GM18870 (cell line): ENCODE measurements at regions not wholly inside any gene's neighbourhood (a gene's known extent, or its start where the extent isn't known, plus 50 kb on each side); places are given as distances from the start of the nearest gene placed in this dataset.
A peak's percentile ranks its signal among the peaks of the same experiment; 100 is the strongest.
"Not testable (repeated sequence)": the region's sequence is repeated elsewhere in the genome, so short reads cannot be mapped to it uniquely, and the experiment has no call there.

Experiments used
- ATAC-seq: cut with Tn5 transposase; IDR thresholded peaks from one replicate; pipeline ENCODE4 v1.9.1; 2021; ENCODE audit warnings: moderate library complexity; ENCODE audit not compliant: unreplicated experiment

DNA sequence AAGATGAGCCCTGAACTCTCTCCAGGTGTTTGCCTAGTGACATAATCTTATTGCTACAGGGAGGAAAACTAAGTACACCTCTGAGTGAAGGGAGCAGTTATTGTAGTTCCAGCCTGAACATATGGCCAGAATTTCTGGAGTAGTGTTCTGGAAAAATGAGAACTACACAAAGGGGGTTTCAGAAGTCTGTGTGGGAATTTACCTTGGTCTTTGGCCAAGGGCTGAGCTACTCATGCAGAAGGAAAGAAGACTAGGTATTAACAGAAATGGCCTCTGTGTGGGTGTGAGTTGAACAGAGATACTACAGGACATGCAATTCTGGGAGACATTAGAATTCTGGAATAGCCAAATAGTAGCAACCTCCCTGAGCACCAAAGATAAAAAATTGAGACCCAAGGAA, 1009.7 kb upstream of the GJE1 start:
- no peak for ATAC-seq

- ATAC-seq, result no peak
These were observed 1013.7 kb upstream of the GJE1 start for GRCh38 chr6:141118991-141119390.

DNA sequence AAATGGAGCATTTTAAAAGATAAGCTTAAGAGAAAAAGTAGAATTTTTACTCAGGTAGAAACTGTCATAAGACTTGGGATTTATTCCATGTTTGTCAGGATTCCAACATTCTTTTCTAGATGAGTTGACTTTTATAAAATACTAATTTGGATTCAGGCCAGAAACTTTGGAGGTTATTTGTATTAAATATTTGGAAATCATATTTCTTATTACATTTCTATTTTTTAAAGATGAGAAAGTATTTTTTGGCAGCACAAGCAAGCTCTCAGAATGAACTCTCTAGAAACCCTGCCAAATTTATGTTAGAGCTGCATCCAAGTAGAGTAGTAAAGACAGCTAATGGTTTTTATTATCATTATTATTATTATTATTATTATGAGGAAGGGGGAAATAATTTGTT, 1014.9 kb upstream of the GJE1 start:
- ATAC-seq, result no peak

- ATAC-seq, result no peak
These were observed 1022.2 kb upstream of the GJE1 start for GRCh38 chr6:141110481-141110880.

DNA sequence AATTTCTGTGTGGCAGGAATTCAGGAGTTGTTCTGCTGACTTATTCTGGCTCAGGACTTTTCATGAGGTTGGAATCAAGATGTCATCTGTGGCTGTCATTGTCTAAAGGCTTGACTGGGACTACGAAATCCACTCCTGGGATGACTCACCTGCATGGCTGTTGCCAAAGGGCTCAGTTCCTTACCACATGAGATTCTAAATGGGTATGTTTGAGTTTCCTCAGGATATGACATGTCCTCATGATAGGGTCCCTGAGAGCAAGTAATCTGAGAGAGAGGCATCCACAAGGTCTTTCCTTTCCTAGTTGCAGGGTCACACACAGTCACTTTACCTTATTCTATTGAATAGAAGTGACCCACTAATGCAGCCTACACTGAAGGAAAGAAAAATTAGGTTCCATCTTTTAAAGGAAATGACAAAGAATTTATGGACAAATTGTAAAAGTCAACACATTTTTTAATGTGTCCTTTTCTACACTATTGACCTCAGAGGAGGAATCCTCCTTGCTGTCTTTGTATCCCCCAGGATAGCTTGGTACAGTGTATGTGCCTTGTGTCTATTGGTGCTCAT, 1025.0 kb upstream of the GJE1 start:
- no peak for ATAC-seq

GRCh38 chr6:141105481-141105880, 1027.2 kb upstream of the GJE1 start:
- no peak for ATAC-seq

- ATAC-seq, result no peak
These were observed 1029.5 kb upstream of the GJE1 start for GRCh38 chr6:141103246-141103645.

DNA sequence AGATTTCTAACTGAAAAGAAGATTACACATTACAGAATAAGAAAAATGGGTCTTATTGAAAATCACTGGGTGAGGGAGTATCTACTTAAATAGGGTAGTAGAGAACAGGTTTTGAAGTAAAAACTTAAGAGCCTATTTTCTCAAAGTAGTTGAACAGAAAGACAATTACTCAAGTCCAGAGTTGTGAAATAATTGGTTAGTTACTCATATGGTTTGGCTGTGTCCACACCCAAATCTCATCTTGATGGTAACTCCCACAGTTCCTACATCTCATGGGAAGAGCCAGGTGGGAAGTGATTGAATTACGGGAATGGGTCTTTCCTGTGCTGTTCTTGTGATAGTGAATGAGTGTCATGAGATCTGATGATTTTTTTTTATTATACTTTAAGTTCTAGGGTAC, 1035.3 kb upstream of the GJE1 start:
- no peak for ATAC-seq

- no peak for ATAC-seq
These were observed 1037.4 kb upstream of the GJE1 start for GRCh38 chr6:141095308-141095707.

DNA sequence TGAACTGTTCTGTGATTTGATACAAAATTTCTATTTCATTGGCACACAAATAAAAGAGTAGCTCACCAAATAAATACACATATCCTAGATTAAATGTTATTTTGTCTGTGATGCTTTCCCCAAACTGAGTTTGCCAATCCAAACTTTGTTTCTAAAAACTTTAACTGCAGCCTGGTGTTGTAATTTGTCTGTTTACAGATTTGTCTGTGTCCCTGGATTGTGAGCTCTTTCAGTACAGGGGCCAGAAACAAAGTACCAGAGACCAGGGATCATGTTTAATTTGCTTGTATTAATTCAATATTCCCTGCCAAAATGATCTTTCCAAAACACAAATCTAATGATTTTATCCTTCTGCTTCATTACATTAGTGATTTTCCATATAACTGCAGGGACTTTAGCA, 1044.6 kb upstream of the GJE1 start:
- ATAC-seq, result no peak

- peak; percentile 82 for ATAC-seq
These were observed 1055.1 kb upstream of the GJE1 start for GRCh38 chr6:141077355-141078333.

- no peak for ATAC-seq
These were observed 1075.0 kb upstream of the GJE1 start for GRCh38 chr6:141057761-141058160.

GRCh38 chr6:141056945-141057625, 1075.6 kb upstream of the GJE1 start:
- ATAC-seq, result no peak

DNA sequence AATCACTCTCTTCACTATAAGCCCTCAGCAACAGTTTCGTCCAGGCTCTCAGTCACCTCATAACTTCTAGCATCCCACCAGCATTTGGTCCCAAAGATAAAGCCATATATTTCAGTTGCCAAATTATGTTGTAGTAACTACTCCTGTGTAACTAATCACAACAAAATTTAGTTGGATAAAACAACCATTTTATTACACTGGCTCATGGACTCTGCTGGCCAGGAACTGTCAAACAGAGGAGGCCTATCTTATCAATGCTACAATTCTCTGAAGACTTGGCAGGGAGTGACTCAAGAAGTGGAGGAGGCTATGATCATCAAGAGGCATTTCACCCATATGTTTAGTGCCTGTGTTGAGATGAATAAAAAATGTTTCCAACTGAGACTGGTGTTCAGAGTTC, 1082.3 kb upstream of the GJE1 start:
- ATAC-seq, result no peak

- ATAC-seq, result no peak
These were observed 1084.3 kb upstream of the GJE1 start for GRCh38 chr6:141048451-141048850.

GRCh38 chr6:141046496-141046895, 1086.2 kb upstream of the GJE1 start:
- not testable (repeated sequence) for ATAC-seq

DNA sequence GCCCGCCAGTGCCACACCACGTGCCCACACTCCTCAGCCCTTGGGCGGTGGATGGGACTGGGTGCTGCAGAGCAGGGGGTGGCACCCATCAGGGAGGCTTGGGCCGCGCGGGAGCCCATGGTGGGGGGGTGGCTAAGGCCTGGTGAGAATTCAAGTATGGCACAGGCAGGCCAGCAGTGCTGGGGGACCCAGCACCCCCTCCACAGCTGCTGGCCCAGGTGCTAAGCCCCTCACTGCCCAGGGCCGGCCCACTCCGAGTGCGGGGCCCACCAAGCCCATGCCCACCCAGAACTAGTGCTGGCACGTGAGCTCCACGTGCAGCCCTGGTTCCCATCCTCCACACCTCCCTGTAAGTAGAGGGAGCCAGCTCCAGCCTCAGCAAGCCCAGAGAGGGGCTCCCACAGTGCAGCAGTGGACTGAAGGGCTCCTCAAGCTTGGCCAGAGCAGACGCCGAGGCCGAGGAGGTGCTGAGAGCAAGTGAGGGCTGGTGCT, 1091.1 kb upstream of the GJE1 start:
- ATAC-seq, result no peak

DNA sequence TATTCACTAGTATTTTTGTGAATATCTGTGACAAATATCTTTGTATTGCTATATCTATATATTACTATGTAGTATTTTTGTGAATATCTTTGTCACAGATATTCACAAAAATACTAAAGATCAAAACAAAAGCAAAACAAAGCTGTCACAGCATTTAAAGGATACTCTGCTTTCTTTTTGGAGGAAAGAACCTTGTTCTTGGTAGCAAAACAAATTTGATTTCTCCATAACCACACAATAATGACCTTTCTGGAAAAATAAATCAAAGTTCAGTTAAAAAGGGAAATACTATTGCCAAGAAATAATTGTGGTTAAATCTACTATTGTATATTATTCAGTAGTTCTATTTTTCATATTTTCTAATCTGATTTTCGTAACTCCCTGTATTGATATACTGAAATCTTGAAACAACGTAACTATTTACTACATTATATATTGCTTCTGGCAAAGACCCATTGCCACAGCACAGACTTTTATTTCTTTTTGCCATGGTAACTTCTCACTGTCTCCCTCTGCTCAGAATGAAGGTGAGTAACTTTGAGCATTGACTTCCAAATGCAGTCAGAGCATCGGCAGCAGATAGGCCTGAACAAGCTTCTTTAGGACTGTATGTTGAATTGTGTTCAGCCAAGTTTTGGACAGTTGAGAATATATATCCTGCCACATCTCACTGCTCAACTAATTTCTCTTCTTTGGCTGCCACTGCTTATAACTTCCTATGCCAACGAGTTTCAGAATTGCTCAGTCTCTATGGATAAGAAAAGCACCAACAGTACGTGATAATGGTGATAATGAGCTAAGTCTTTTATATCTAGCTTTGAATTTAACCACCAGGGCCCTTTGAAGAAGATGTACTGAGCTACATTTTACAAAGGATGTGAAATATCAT, 1097.2 kb upstream of the GJE1 start:
- no peak for ATAC-seq

- ATAC-seq, result no peak
These were observed 1099.6 kb upstream of the GJE1 start for GRCh38 chr6:141033101-141033500.

- ATAC-seq, result no peak
These were observed 1102.8 kb upstream of the GJE1 start for GRCh38 chr6:141029908-141030307.
